SK-N-SH treated with all-trans-retinoic acid at 6 μM for 48 hours (cell line): ENCODE measurements at regions not wholly inside any gene's neighbourhood (a gene's known extent, or its start where the extent isn't known, plus 50 kb on each side); places are given as distances from the start of the nearest gene placed in this dataset.

Experiments used
- ATAC-seq: fragments of 200-7000 bp; cut with Tn5 transposase; 3 replicates; pipeline ENCODE4 v1.9.1; 2020; ENCODE audit warnings: mild to moderate bottlenecking, moderate library complexity
- ARNTL ChIP-seq: fragments of 450-650 bp; formaldehyde crosslinking; IDR thresholded peaks from 2 replicates; pipeline ENCODE4 v1.5.0; 2020; ENCODE audit warnings: low read depth, mild to moderate bottlenecking, moderate library complexity, borderline replicate concordance
- CSDC2 ChIP-seq: fragments of 250-450 bp; sonication (Bioruptor Pico); IDR thresholded peaks from 2 replicates; pipeline ENCODE4 v1.5.0; 2020; ENCODE audit warnings: mild to moderate bottlenecking, moderate library complexity
- ESRRG ChIP-seq: fragments of 250-450 bp; sonication (Bioruptor Pico); IDR thresholded peaks from 2 replicates; pipeline ENCODE4 v1.6.1; 2021; ENCODE audit warnings: mild to moderate bottlenecking
- ISL1 ChIP-seq: fragments of 250-450 bp; sonication (Bioruptor Pico); IDR thresholded peaks from 2 replicates; pipeline ENCODE4 v2.1.2; 2022; ENCODE audit warnings: mild to moderate bottlenecking, moderate library complexity
- OSR1 ChIP-seq: fragments of 250-450 bp; sonication (Bioruptor Pico); IDR thresholded peaks from 2 replicates; pipeline ENCODE4 v1.8.0; 2022; ENCODE audit warnings: moderate library complexity, mild to moderate bottlenecking, inconsistent platforms
- PPARA ChIP-seq: fragments of 250-450 bp; sonication (Bioruptor Pico); IDR thresholded peaks from 2 replicates; pipeline ENCODE4 v1.5.0; 2020; ENCODE audit warnings: mild to moderate bottlenecking, borderline replicate concordance
- RARB ChIP-seq: fragments of 250-450 bp; sonication (Bioruptor Pico); IDR thresholded peaks from 2 replicates; pipeline ENCODE4 v1.8.0; 2021; ENCODE audit warnings: mild to moderate bottlenecking, moderate library complexity
- SNAI2 ChIP-seq: fragments of 250-450 bp; sonication (Bioruptor Pico); IDR thresholded peaks from 2 replicates; pipeline ENCODE4 v1.5.0; 2020; ENCODE audit warnings: mild to moderate bottlenecking, moderate library complexity
- TCF4 ChIP-seq: fragments of 250-450 bp; sonication (Bioruptor Pico); IDR thresholded peaks from 2 replicates; pipeline ENCODE4 v1.8.0; 2021; ENCODE audit warnings: mild to moderate bottlenecking, moderate library complexity, borderline replicate concordance
- ZFP3 ChIP-seq: fragments of 250-450 bp; sonication (Bioruptor Pico); IDR thresholded peaks from 2 replicates; pipeline ENCODE4 v1.5.0; 2020; ENCODE audit warnings: mild to moderate bottlenecking, moderate library complexity
- ZFP30 ChIP-seq: fragments of 450-650 bp; formaldehyde crosslinking; IDR thresholded peaks from 2 replicates; pipeline ENCODE4 v1.5.0; 2022; ENCODE audit warnings: mild to moderate bottlenecking, moderate library complexity
- ZNF70 ChIP-seq: fragments of 450-650 bp; formaldehyde crosslinking; IDR thresholded peaks from 2 replicates; pipeline ENCODE4 v1.5.0; 2020; ENCODE audit warnings: mild to moderate bottlenecking, moderate library complexity
- ZNF8 ChIP-seq: fragments of 450-650 bp; formaldehyde crosslinking; IDR thresholded peaks from 2 replicates; pipeline ENCODE4 v1.5.0; 2020; ENCODE audit warnings: mild to moderate bottlenecking, moderate library complexity
- TF ChIP-seq, protein P1 (sequence below): fragments of 250-450 bp; sonication (Bioruptor Pico); IDR thresholded peaks from 2 replicates; pipeline ENCODE4 v1.8.0; 2020; ENCODE audit warnings: mild to moderate bottlenecking, moderate library complexity, borderline replicate concordance
- TF ChIP-seq, protein P2 (sequence below): fragments of 250-450 bp; sonication (Bioruptor Pico); IDR thresholded peaks from 2 replicates; pipeline ENCODE4 v1.5.1; 2021; ENCODE audit warnings: mild to moderate bottlenecking, moderate library complexity
- TF ChIP-seq, protein P3 (sequence below): fragments of 250-450 bp; sonication (Bioruptor Pico); IDR thresholded peaks from 2 replicates; pipeline ENCODE4 v1.5.0; 2020; ENCODE audit warnings: mild to moderate bottlenecking, moderate library complexity
- TF ChIP-seq, protein P4 (sequence below): fragments of 250-450 bp; sonication (Bioruptor Pico); IDR thresholded peaks from 2 replicates; pipeline ENCODE4 v1.8.0; 2021; ENCODE audit warnings: low read depth, mild to moderate bottlenecking, moderate library complexity, borderline replicate concordance

DNA sequence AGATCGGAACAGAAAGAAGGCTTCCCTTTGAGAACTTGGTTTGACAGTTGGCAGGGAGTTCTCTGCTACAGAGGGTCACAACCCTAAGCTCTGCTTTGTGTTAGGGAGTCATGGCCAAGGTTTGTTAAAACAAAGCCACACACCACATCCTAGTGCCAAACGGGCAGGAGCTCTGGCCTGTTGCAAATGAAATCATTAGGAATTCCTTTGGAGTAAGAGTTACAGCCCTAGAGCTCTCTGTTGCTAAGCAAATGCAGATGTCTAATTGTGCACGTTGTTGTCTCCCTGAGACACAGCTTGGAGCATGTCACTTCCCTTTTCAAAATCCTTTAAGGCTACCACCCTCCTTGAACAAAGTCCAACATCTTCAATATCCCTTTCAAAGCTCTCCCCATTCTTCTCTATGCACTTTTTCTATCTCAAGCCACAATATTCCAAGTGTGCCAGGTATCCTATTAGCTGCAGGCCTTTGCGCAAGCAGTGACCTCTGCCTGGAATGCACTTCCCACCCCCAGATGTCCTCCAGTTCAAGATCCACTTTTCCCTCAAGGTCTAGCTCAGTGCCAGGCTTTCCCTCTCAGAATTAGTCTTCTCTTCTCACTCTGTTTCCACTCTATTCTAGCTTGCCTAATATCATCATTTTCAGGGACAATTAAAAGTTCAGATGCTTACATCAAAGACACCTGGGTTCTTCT lies 253.7 kb upstream of the POU2AF2 start:
- ATAC-seq = peak; percentile 81
- TF ChIP-seq ZNF8 (CRISPR knock-in tag) (no peak), TCF4 (CRISPR knock-in tag) (no peak)
- TF ChIP-seq, protein P1, sequence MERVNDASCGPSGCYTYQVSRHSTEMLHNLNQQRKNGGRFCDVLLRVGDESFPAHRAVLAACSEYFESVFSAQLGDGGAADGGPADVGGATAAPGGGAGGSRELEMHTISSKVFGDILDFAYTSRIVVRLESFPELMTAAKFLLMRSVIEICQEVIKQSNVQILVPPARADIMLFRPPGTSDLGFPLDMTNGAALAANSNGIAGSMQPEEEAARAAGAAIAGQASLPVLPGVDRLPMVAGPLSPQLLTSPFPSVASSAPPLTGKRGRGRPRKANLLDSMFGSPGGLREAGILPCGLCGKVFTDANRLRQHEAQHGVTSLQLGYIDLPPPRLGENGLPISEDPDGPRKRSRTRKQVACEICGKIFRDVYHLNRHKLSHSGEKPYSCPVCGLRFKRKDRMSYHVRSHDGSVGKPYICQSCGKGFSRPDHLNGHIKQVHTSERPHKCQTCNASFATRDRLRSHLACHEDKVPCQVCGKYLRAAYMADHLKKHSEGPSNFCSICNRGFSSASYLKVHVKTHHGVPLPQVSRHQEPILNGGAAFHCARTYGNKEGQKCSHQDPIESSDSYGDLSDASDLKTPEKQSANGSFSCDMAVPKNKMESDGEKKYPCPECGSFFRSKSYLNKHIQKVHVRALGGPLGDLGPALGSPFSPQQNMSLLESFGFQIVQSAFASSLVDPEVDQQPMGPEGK (CRISPR knock-in tag) = no peak
- TF ChIP-seq, all 23 proteins: peak for 0

DNA sequence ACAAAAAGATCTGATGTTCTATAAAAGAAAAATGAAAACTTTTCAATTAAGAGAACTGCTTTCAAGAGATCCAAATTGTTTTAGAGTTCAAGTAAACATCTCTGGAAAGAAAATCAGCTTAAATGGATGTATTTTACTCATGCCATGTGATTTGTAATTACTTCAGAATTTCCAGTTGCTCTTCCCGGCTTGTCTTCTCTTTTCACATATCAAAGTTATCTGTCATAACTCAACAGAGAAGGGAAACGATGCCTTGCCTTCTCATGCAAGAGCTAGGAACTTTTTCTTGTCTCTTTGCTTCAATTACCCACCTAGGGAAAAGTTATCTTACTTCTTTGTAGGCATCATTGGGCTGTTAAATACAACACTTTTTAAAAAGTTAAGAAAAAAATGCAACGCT lies 255.2 kb upstream of the POU2AF2 start:
- no peak for TF ChIP-seq ZNF70
- no peak for TF ChIP-seq ESRRG
- TF ChIP-seq PPARA (CRISPR knock-in tag) = no peak
- TF ChIP-seq TCF4 (CRISPR knock-in tag) = no peak
- TF ChIP-seq, protein P2, sequence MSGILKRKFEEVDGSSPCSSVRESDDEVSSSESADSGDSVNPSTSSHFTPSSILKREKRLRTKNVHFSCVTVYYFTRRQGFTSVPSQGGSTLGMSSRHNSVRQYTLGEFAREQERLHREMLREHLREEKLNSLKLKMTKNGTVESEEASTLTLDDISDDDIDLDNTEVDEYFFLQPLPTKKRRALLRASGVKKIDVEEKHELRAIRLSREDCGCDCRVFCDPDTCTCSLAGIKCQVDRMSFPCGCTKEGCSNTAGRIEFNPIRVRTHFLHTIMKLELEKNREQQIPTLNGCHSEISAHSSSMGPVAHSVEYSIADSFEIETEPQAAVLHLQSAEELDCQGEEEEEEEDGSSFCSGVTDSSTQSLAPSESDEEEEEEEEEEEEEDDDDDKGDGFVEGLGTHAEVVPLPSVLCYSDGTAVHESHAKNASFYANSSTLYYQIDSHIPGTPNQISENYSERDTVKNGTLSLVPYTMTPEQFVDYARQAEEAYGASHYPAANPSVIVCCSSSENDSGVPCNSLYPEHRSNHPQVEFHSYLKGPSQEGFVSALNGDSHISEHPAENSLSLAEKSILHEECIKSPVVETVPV = no peak
- no peak for TF ChIP-seq OSR1 (CRISPR knock-in tag)
- TF ChIP-seq CSDC2 (CRISPR knock-in tag) = no peak
- TF ChIP-seq RARB = no peak
- TF ChIP-seq, protein P3, sequence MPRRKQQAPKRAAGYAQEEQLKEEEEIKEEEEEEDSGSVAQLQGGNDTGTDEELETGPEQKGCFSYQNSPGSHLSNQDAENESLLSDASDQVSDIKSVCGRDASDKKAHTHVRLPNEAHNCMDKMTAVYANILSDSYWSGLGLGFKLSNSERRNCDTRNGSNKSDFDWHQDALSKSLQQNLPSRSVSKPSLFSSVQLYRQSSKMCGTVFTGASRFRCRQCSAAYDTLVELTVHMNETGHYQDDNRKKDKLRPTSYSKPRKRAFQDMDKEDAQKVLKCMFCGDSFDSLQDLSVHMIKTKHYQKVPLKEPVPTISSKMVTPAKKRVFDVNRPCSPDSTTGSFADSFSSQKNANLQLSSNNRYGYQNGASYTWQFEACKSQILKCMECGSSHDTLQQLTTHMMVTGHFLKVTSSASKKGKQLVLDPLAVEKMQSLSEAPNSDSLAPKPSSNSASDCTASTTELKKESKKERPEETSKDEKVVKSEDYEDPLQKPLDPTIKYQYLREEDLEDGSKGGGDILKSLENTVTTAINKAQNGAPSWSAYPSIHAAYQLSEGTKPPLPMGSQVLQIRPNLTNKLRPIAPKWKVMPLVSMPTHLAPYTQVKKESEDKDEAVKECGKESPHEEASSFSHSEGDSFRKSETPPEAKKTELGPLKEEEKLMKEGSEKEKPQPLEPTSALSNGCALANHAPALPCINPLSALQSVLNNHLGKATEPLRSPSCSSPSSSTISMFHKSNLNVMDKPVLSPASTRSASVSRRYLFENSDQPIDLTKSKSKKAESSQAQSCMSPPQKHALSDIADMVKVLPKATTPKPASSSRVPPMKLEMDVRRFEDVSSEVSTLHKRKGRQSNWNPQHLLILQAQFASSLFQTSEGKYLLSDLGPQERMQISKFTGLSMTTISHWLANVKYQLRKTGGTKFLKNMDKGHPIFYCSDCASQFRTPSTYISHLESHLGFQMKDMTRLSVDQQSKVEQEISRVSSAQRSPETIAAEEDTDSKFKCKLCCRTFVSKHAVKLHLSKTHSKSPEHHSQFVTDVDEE (CRISPR knock-in tag) = no peak
- TF ChIP-seq ZFP3 = no peak
- TF ChIP-seq ISL1 (CRISPR knock-in tag) = no peak
- TF ChIP-seq, protein P4, sequence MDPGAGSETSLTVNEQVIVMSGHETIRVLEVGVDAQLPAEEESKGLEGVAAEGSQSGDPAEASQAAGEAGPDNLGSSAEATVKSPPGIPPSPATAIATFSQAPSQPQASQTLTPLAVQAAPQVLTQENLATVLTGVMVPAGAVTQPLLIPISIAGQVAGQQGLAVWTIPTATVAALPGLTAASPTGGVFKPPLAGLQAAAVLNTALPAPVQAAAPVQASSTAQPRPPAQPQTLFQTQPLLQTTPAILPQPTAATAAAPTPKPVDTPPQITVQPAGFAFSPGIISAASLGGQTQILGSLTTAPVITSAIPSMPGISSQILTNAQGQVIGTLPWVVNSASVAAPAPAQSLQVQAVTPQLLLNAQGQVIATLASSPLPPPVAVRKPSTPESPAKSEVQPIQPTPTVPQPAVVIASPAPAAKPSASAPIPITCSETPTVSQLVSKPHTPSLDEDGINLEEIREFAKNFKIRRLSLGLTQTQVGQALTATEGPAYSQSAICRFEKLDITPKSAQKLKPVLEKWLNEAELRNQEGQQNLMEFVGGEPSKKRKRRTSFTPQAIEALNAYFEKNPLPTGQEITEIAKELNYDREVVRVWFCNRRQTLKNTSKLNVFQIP = no peak
- no peak for TF ChIP-seq ZFP30 (CRISPR knock-in tag)
- no peak for TF ChIP-seq SNAI2 (CRISPR knock-in tag)
- no peak for TF ChIP-seq ARNTL (CRISPR knock-in tag)
- no peak for ATAC-seq

DNA sequence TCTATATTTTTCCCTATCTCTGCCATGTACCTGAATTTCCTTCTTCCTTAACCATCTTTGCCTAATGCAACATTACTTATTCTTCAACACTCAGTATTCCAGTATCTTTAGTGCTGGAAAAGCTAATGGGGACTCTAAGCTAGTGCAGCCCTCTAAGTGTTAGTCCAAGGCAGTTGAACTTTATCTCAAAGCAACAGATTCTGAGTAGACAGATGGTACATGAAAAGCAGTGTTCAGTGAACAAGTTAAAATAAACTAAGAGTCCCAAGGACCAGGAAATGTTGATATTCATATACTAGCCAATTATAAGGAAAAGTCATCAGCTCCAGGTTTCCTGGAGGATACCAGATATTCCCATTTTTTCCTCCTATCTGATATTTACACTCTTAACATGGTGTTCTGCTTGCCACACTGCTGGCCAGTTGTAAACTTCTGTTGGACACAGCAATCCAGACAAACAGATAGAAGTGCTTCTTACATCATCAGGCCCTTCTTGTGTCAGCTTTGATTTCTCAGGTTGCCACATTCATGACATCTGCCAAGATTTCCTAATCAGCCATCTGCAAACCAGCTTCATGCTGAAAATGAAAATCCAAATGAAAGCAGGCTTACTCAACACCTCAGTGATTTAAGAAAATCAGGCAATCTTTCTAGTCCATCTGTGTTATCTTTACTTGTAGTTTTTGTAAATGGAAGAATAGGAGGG lies 255.9 kb upstream of the POU2AF2 start:
- ATAC-seq = no peak
- TF ChIP-seq TCF4 (CRISPR knock-in tag) = peak; percentile 24; the same call in 1 of the 2 replicates
- no peak for TF ChIP-seq OSR1 (CRISPR knock-in tag)
- TF ChIP-seq, all 23 proteins: peak for 1

DNA sequence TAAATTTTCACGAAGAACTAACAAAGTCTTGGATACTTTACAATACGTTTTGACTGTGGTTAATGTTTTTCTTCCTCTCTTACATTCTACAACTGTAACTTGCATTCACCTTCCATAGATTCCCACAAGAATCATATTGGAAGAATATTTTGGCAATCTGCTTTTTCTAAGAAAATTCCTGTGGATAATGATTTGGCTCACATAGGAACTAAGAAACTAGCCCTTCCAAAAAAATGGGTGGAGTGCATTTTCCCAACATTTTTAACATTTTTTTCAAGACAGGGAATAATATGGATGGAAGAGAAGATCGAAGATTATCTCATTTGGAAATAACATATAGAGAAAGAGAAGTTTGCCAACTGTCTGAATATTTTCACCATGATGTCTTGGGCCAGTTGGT lies 256.9 kb upstream of the POU2AF2 start:
- TF ChIP-seq, protein P4 = no peak
- ATAC-seq = no peak
